K562 (cell line): ENCODE measurements at regions not wholly inside any gene's neighbourhood (a gene's known extent, or its start where the extent isn't known, plus 50 kb on each side); places are given as distances from the start of the nearest gene placed in this dataset.

Experiments
- ATAC-seq: fragments of 200-7000 bp; cut with Tn5 transposase; 3 replicates; pipeline ENCODE4 v1.9.1; 2020; ENCODE audit warnings: moderate library complexity
- BruUV-seq: library from RNA; stranded (reverse); fragments of 400-500 nt; replicated peaks from 2 replicates; lab custom pipeline; 2021; lab: Mats Ljungman, UMichigan
- CTCF ChIA-PET: fragments of 300-600 bp; formaldehyde crosslinking; extraction: SDS; loops from one replicate; lab custom pipeline; 2021; ENCODE audit warnings: low intra/inter-chr PET ratio; lab: Yijun Ruan, JAX
- POLR2A ChIA-PET: fragments of 300-600, 350-650 bp; sonication (Branson Sonifier 250); formaldehyde crosslinking; extraction: SDS; loops from one replicate; lab custom pipeline; 2021; ENCODE audit warnings: antibody characterized with exemption, inconsistent platforms; lab: Yijun Ruan, JAX
- DNase-seq, 4 experiments: peaks; one replicate each; pipeline versions ENCODE4 v3.0.0 to v3.0.0-alpha.2; 2011 to 2018; ENCODE audit warnings: low spot score in 3 of 4, mixed read lengths in 3 of 4; ENCODE audit errors: extremely low read depth in 1 of 4
- FAIRE-seq: peaks from 2 replicates; lab custom pipeline; 2011; peaks lifted over from hg19 to GRCh38; lab: Jason Lieb, UNC
- H2AFZ ChIP-seq: 2 replicates; pipeline ENCODE4 v1.6.0; 2011; ENCODE audit warnings: low read depth, low read length, control low read depth, inconsistent platforms
- H3K27ac ChIP-seq: fragments of 200-600 bp; 3 replicates; pipeline ENCODE4 v1.8.0; 2011; ENCODE audit warnings: low read depth, mild to moderate bottlenecking, control low read depth, inconsistent platforms, low read length, moderate library complexity, mixed read lengths; ENCODE audit errors: extremely low read depth
- H3K27me3 ChIP-seq, 2 experiments: fragments of 300-600 bp in 1 of 2; 2 replicates in 1 of 2; 3 replicates in 1 of 2; pipeline versions ENCODE4 v1.6.0 to v1.8.0; 2011; ENCODE audit warnings: inconsistent platforms in 2 of 2, low read length in 2 of 2, mild to moderate bottlenecking in 1 of 2, mixed read lengths in 1 of 2, moderate library complexity in 1 of 2; ENCODE audit not compliant: control insufficient read depth in 2 of 2, insufficient read depth in 2 of 2
- H3K36me3 ChIP-seq: fragments of 300-600 bp; 3 replicates; pipeline ENCODE4 v1.8.0; 2011; ENCODE audit warnings: mild to moderate bottlenecking, low read length, inconsistent platforms; ENCODE audit not compliant: control insufficient read depth, insufficient read depth
- H3K4me1 ChIP-seq, 2 experiments: fragments of 200-600 bp in 1 of 2; replicated peaks in 1 of 2; 2 replicates in 1 of 2; 3 replicates in 1 of 2; pipeline versions ENCODE4 v1.5.1 to v1.8.0; 2011; ENCODE audit warnings: inconsistent platforms in 2 of 2, low read length in 2 of 2, mild to moderate bottlenecking in 1 of 2, mixed read lengths in 1 of 2, moderate library complexity in 1 of 2; ENCODE audit not compliant: control insufficient read depth in 2 of 2, insufficient read depth in 2 of 2
- H3K4me2 ChIP-seq: 2 replicates; pipeline ENCODE4 v1.6.1; 2011; ENCODE audit warnings: low read length, control low read depth, inconsistent platforms, mixed read lengths; ENCODE audit not compliant: insufficient read depth
- H3K4me3 ChIP-seq: fragments of 200-600 bp; sonication (generic), shearing (Covaris generic); 2 replicates; pipeline ENCODE4 v1.5.1; 2016; ENCODE audit warnings: control low read depth, inconsistent platforms
- H3K79me2 ChIP-seq: fragments of 200-600 bp; 3 replicates; pipeline ENCODE4 v1.8.0; 2011; ENCODE audit warnings: low read length, inconsistent platforms; ENCODE audit not compliant: control insufficient read depth, insufficient read depth
- H3K9ac ChIP-seq, 2 experiments: 2 replicates each; pipeline versions ENCODE4 v1.6.0 to v1.6.1; 2011; ENCODE audit warnings: low read depth in 2 of 2, low read length in 2 of 2, control low read depth in 1 of 2, inconsistent platforms in 1 of 2, mild to moderate bottlenecking in 1 of 2, mixed read lengths in 1 of 2; ENCODE audit not compliant: insufficient read depth in 1 of 2
- H3K9me1 ChIP-seq: one replicate; pipeline ENCODE4 v1.6.0; 2011; ENCODE audit warnings: inconsistent platforms, mild to moderate bottlenecking, low read length, moderate library complexity; ENCODE audit not compliant: control insufficient read depth, insufficient read depth
- H3K9me3 ChIP-seq: replicated peaks from 2 replicates; pipeline ENCODE4 v1.5.1; 2011; ENCODE audit warnings: low read depth, low read length, inconsistent platforms; ENCODE audit not compliant: control insufficient read depth, insufficient read depth
- H4K20me1 ChIP-seq: replicated peaks from 2 replicates; pipeline ENCODE4 v1.6.1; 2011; ENCODE audit warnings: low read length, inconsistent platforms, mixed read lengths; ENCODE audit not compliant: control insufficient read depth, insufficient read depth
- ATF2 ChIP-seq: sonication (generic); formaldehyde crosslinking; IDR thresholded peaks from 2 replicates; pipeline ENCODE4 v1.8.1; 2022; ENCODE audit warnings: missing genetic modification reagents
- CREBBP ChIP-seq: IDR thresholded peaks from one replicate; pipeline ENCODE4 v1.6.1; 2012; ENCODE audit warnings: low read depth, mild to moderate bottlenecking, control low read depth, inconsistent platforms, low read length
- DEAF1 ChIP-seq: fragments of 450-650 bp; formaldehyde crosslinking; IDR thresholded peaks from 2 replicates; pipeline ENCODE4 v1.4.0; 2020; ENCODE audit warnings: mild to moderate bottlenecking, moderate library complexity
- EP400 ChIP-seq: fragments of 450-650 bp; IDR thresholded peaks from 2 replicates; pipeline ENCODE4 v1.6.1; 2017; ENCODE audit warnings: antibody characterized with exemption, mild to moderate bottlenecking, moderate library complexity
- ETV6 ChIP-seq, 3 experiments: fragments of 150-350 bp in 1 of 3; sonication (generic) in 1 of 3; formaldehyde crosslinking in 1 of 3; IDR thresholded peaks; 2 replicates each; pipeline versions ENCODE4 v1.6.1 to v1.8.0; 2014 to 2022; ENCODE audit warnings: borderline replicate concordance in 2 of 3, low read depth in 2 of 3, antibody characterized with exemption in 1 of 3, low read length in 1 of 3, mild to moderate bottlenecking in 1 of 3, missing genetic modification reagents in 1 of 3
- HNRNPL ChIP-seq: fragments of 200-400 bp; formaldehyde crosslinking; IDR thresholded peaks from 2 replicates; pipeline ENCODE4 v1.6.1; 2017; ENCODE audit warnings: low read depth, mild to moderate bottlenecking, low read length
- KDM2B ChIP-seq: fragments of 250-450 bp; sonication (Bioruptor Pico); IDR thresholded peaks from 2 replicates; pipeline ENCODE4 v1.8.0; 2021; ENCODE audit warnings: mild to moderate bottlenecking, moderate library complexity
- KLF6 ChIP-seq: fragments of 250-450 bp; sonication (Bioruptor Pico); IDR thresholded peaks from 2 replicates; pipeline ENCODE4 v1.4.0; 2020; ENCODE audit warnings: mild to moderate bottlenecking, moderate library complexity, borderline replicate concordance
- MXD1 ChIP-seq: fragments of 250-450 bp; sonication (Bioruptor Pico); IDR thresholded peaks from 2 replicates; pipeline ENCODE4 v1.8.0; 2021; ENCODE audit warnings: borderline replicate concordance, mild to moderate bottlenecking, moderate library complexity; ENCODE audit not compliant: poor library complexity, severe bottlenecking
- NONO ChIP-seq, 2 experiments: fragments of 200-400 bp in 1 of 2; fragments of 450-650 bp in 1 of 2; formaldehyde crosslinking in 1 of 2; IDR thresholded peaks; 2 replicates each; pipeline ENCODE4 v1.6.1; 2017; ENCODE audit warnings: low read depth in 2 of 2, mild to moderate bottlenecking in 2 of 2, moderate library complexity in 2 of 2, low read length in 1 of 2
- RBM22 ChIP-seq: fragments of 200-400 bp; formaldehyde crosslinking; IDR thresholded peaks from 2 replicates; pipeline ENCODE4 v1.6.1; 2018; ENCODE audit warnings: low read length, low read depth; ENCODE audit not compliant: poor library complexity, severe bottlenecking
- RFX7 ChIP-seq: fragments of 250-450 bp; sonication (Bioruptor Pico); IDR thresholded peaks from 2 replicates; pipeline ENCODE4 v1.5.1; 2021; ENCODE audit warnings: mild to moderate bottlenecking
- SIX5 ChIP-seq, 2 experiments: IDR thresholded peaks; 2 replicates each; pipeline ENCODE4 v1.6.1; 2011; ENCODE audit warnings: low read length in 2 of 2, borderline replicate concordance in 1 of 2, low read depth in 1 of 2, mild to moderate bottlenecking in 1 of 2, moderate library complexity in 1 of 2; ENCODE audit not compliant: insufficient read depth in 1 of 2
- TFAM ChIP-seq: fragments of 250-450 bp; sonication (Bioruptor Pico); conservative IDR thresholded peaks from 2 replicates; pipeline ENCODE4 v1.5.0; 2021; ENCODE audit warnings: mild to moderate bottlenecking, moderate library complexity
- TSC22D4 ChIP-seq: fragments of 450-650 bp; IDR thresholded peaks from 2 replicates; pipeline ENCODE4 v1.6.1; 2016; ENCODE audit warnings: missing genetic modification characterization, missing biosample characterization, control low read depth
- ZNF174 ChIP-seq: fragments of 250-450 bp; sonication (Bioruptor Pico); IDR thresholded peaks from 2 replicates; pipeline ENCODE4 v1.4.0; 2020; ENCODE audit warnings: mild to moderate bottlenecking
- WGBS: fragments of 100-300 bp; shearing (Covaris generic); methylation state at CpG from one replicate; pipeline ENCODE4 v1.1.6; 2016; ENCODE audit warnings: low coverage, mixed read lengths; ENCODE audit not compliant: insufficient coverage; ENCODE audit errors: missing lambda C conversion rate; 5-methylcytosine and 5-hydroxymethylcytosine counted together
- in situ Hi-C: fragments of 300-500 bp; cut with MboI; formaldehyde crosslinking; loops from 4 replicates; pipeline ENCODE4 v1.15.0; 2018; ENCODE audit warnings: inconsistent platforms, mixed read lengths
- intact Hi-C: fragments of 100-400 bp; cut with micrococcal nuclease; formaldehyde crosslinking; loops from 2 replicates; pipeline ENCODE4 v1.14.2; 2022
- TF ChIP-seq, protein P1 (sequence below): sonication (generic); formaldehyde crosslinking; IDR thresholded peaks from 2 replicates; pipeline ENCODE4 v1.8.1; 2023; ENCODE audit warnings: mild to moderate bottlenecking, missing genetic modification reagents

DNA sequence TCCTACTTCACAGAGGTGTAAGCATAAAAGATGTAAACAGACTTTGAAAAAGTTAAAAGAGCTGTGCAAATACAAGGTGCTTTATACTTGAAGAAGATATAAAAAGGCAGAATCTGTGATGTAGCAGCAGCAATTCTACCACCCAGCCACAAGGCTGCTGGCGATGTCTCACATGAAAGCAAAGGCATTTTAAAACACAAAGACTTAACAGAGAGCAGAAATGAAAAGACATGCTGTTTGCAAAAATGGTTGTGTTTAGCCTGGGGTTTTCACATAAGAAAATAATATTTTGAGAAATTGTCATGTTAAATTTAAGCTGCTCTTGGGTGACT lies 85.5 kb upstream of the ZNF800 start:
- Histone ChIP-seq H3K27ac (no peak overlapping the region), H3K9me1 (no peaks in the 10 kb centered on the region), H4K20me1 (peaks cover 4% of the 10 kb centered on the region; the same call in 1 of the 2 replicates), H2AFZ (no peak overlapping the region), H3K4me2 (no peak overlapping the region), H3K4me3 (no peak overlapping the region), H3K9me3 (no peaks in the 10 kb centered on the region), H3K27me3 (no peaks in the 10 kb centered on the region), H3K79me2 (no peaks in the 10 kb centered on the region), H3K36me3 (no peaks in the 10 kb centered on the region), H3K4me1 (no peaks in the 10 kb centered on the region), H3K9ac (no peak overlapping the region)
- in situ Hi-C loops = no loop called here
- ChIA-PET CTCF (no interaction called here), POLR2A (no interaction called here)
- DNase-seq (no peak), ATAC-seq (no peak; the same call in 2 of the 3 replicates), FAIRE-seq (no peak)
- 4% methylated on average over 1 of the region's 1 CpG for WGBS
- BruUV-seq = no TSS peak
- intact Hi-C loops = no loop called here
- no peak for TF ChIP-seq TSC22D4 (tag)
- TF ChIP-seq TFAM (CRISPR knock-in tag) = no peak
- TF ChIP-seq EP400 = no peak
- no peak for TF ChIP-seq RFX7 (CRISPR knock-in tag)
- no peak for TF ChIP-seq ETV6 (IDR thresholded peaks at IDR 0.05; ENCODE audit: borderline replicate concordance in 1 of 2, low read depth in 2 of 2, low read length in 1 of 2)
- no peak for TF ChIP-seq ETV6 (CRISPR knock-in tag; IDR thresholded peaks at IDR 0.05; ENCODE audit: borderline replicate concordance)
- no peak for TF ChIP-seq KLF6 (CRISPR knock-in tag)
- no peak for TF ChIP-seq DEAF1 (CRISPR knock-in tag)
- no peak for TF ChIP-seq KDM2B (CRISPR knock-in tag)
- no peak for TF ChIP-seq ZNF174 (CRISPR knock-in tag)
- TF ChIP-seq RBM22 = no peak
- no peak for TF ChIP-seq MXD1 (CRISPR knock-in tag)
- no peak for TF ChIP-seq HNRNPL
- TF ChIP-seq SIX5 (IDR thresholded peaks at IDR 0.05; ENCODE audit: borderline replicate concordance in 1 of 2, insufficient read depth in 1 of 2, low read depth in 1 of 2, low read length in 2 of 2) = no peak
- no peak for TF ChIP-seq NONO (IDR thresholded peaks at IDR 0.05; ENCODE audit: low read depth in 2 of 2, low read length in 1 of 2)
- no peak for TF ChIP-seq CREBBP
- TF ChIP-seq, protein P1, sequence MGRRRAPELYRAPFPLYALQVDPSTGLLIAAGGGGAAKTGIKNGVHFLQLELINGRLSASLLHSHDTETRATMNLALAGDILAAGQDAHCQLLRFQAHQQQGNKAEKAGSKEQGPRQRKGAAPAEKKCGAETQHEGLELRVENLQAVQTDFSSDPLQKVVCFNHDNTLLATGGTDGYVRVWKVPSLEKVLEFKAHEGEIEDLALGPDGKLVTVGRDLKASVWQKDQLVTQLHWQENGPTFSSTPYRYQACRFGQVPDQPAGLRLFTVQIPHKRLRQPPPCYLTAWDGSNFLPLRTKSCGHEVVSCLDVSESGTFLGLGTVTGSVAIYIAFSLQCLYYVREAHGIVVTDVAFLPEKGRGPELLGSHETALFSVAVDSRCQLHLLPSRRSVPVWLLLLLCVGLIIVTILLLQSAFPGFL (CRISPR knock-in tag) = no peak
- no peak for TF ChIP-seq ATF2 (CRISPR knock-in tag)
